ENCODE measurements at regions not wholly inside any gene's neighbourhood (a gene's known extent, or its start where the extent isn't known, plus 50 kb on each side); places are given as distances from the start of the nearest gene placed in this dataset.

GRCh38 chr14:96143906-96144305, 60.7 kb upstream of the BDKRB2 start:
- DNase-seq, result no peak

GRCh38 chr14:96145116-96145864, 59.3 kb upstream of the BDKRB2 start:
- DNase-seq, result no peak

GRCh38 chr14:96146131-96146771, 58.4 kb upstream of the BDKRB2 start:
- DNase-seq, result no peak

GRCh38 chr14:96148631-96149030, 56.0 kb upstream of the BDKRB2 start:
- DNase-seq, result peak in 1 of 2 experiments; percentile 52

- no peak for DNase-seq
Measured at GRCh38 chr14:96149131-96149530, 55.5 kb upstream of the BDKRB2 start.

GRCh38 chr14:96150214-96150613, 54.4 kb upstream of the BDKRB2 start:
- DNase-seq, result no peak

GRCh38 chr14:96151242-96151641, 53.4 kb upstream of the BDKRB2 start:
- no peak for DNase-seq

- DNase-seq, result no peak
Measured at GRCh38 chr14:96153003-96153402, 51.6 kb upstream of the BDKRB2 start.
